ENCODE measurements at regions not wholly inside any gene's neighbourhood (a gene's known extent, or its start where the extent isn't known, plus 50 kb on each side); places are given as distances from the start of the nearest gene placed in this dataset.
"Not testable (repeated sequence)": the region's sequence is repeated elsewhere in the genome, so short reads cannot be mapped to it uniquely, and the experiment has no call there.

DNA sequence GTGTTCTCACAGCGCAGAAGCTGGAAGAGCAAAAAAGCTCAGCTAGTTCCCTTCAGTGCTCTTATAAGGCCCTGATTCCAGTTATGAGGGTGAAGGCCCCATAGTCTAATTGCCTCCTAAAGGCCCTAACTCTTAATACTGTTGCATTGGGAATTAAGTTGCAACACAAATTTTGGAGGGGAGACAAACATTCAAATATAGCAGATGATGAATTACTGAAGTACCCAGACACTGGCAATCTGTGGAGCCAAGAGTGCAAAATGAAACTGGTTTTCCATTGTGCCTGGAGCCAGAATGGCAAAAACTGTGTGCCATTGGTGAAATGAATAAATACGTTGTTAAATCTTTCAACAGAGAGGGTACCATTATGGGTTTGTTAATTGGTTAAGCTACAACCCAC is 356.0 kb downstream of the PPARGC1A start:
- no peak for DNase-seq (ENCODE audit: low spot score)

- DNase-seq (ENCODE audit: low spot score): no peak
These were observed 373.1 kb downstream of the PPARGC1A start for GRCh38 chr4:23516716-23517115.

- DNase-seq (ENCODE audit: low spot score): no peak
These were observed 385.8 kb downstream of the PPARGC1A start for GRCh38 chr4:23504083-23504482.

DNA sequence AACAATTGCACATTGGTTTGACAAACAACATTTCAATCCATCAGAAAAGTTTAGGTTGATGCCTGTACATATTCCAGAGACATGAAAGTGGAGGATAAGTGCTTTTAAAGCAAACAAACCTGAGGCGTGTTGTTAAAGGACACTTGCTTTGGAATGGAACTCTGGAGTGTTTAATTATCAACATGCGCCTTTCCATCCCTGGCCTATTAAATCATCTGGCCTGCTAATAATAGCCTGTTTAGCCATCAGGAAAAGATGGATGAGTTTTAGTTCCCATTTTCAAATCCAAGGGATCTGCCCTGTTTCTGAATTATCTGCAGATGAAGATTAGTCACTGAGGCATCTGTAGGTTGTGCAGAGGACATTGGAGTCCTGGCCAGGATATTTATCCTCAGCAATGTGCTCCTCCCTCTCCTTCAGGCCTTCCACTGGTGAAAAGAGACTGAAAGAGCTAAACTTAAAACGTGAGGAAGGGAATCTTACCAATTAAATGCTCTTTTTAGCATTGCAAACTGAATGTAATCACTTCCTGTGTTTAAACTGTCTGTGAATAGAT is 388.9 kb downstream of the PPARGC1A start:
- no peak for DNase-seq (ENCODE audit: low spot score)

GRCh38 chr4:23485801-23486200 is 404.0 kb downstream of the PPARGC1A start:
- DNase-seq (ENCODE audit: low spot score): no peak

- no peak for DNase-seq (ENCODE audit: low spot score)
These were observed 405.2 kb downstream of the PPARGC1A start for GRCh38 chr4:23484689-23485088.

- DNase-seq (ENCODE audit: low spot score): no peak
These were observed 406.4 kb downstream of the PPARGC1A start for GRCh38 chr4:23483320-23483960.

DNA sequence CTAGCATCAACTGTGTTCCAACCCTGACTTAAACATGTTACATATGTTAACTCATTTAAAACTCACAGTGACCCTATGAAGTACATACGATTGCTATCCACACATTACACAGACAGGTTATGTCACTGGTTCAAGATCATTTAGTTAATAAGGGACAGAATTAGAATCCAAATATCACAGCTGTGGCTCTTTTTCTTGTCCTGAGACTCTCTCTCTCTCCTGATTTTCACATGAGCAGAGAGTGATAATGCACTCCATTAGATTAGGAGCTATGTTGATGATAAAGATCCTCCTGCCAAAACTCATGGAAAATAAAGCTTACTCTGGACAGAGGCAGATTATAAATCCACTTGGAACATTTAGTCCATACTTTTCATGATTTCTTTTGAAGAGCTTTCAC is 408.3 kb downstream of the PPARGC1A start:
- no peak for DNase-seq (ENCODE audit: low spot score)

- DNase-seq (ENCODE audit: low spot score): no peak
These were observed 411.9 kb downstream of the PPARGC1A start for GRCh38 chr4:23477905-23478304.

DNA sequence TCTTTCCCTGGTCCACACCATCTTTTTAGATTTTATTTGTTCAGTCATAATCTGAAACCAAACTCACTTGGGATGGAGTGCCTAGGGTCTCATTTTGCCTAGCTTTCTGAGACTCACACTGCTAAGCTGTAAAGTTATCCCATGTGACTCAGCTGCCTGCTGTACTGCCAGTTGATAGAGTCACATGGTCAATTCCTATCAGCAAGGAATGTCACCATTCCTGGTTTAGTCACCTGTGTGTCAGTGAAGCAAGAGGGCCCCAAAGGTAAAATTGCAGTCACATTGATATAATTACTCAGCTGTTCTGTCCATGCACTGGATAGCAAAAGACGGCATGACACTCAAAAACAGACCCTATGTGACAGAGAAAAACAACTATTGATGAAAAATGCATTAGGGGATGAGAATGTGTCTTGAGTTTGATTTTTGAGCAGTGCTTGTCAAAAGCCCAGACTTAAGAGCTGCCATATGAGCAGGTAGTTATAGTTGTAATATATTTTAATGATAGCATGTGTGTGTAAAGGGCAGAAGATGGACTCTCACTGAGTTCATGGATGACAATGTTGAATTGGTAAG is 413.2 kb downstream of the PPARGC1A start:
- no peak for DNase-seq (ENCODE audit: low spot score)

DNA sequence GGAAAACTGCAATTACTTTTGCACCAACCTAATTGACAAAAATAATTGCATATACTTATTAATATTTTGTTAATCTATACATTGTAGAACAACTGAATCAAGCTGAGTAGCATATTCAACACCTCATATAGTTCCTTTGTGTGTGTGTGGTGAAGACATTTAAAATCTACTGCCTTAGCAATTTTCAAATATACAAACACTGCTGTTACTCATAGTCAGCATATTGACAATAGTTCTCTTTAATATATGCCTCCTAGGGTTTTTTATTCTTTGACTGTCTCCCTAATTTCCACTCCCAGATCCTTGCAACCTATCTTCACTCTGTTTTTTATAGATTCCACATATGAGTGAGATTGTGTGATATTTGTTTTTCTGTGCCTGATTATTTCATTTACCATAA is 426.8 kb downstream of the PPARGC1A start:
- no peak for DNase-seq (ENCODE audit: low spot score)

GRCh38 chr4:23458054-23458453 is 431.8 kb downstream of the PPARGC1A start:
- DNase-seq (ENCODE audit: low spot score): no peak

DNA sequence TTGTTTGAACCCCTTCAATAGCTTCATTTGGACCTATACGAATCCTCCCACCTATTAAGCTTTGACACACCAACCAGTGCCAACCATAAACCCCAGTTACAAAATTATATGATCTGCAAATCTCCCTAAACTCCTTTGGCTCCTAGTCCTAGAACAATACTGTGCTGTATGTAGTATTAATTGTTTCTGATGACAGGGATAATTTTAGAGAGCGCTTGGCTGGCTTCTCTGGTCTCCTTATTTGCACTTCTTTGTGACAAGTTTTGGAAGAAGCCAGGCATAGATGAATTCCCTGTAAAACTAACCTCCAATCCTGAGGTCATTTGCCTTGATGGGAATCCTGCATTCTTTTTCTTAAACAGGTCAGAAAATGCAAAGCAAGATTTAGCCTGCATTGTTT is 433.0 kb downstream of the PPARGC1A start:
- DNase-seq (ENCODE audit: low spot score): no peak

GRCh38 chr4:23455456-23456158 is 434.2 kb downstream of the PPARGC1A start:
- no peak for DNase-seq (ENCODE audit: low spot score)

DNA sequence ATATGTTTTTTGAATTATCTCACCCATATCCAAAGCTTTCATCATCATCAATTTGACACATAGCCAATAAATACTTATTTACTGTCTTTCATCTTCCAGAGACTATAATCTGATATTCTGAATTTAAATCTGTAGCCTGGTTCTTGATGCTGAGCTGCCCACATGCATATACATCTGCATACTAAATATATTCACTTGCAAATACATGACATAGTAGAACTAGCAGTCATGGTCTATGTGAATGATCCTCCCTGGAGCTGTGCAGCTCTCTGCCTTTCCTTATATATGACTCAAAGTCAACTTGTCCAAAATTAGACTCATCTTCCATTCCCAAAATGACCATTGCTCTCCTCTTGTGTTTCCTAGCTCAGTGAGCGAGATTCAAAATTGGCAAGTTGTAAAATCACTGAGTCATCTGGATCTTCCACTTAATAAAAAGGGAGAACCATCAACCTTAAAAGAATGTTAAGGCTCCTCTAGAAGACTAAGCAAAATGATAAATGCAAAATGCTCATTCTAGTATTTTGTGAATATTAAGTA is 448.2 kb downstream of the PPARGC1A start:
- DNase-seq (ENCODE audit: low spot score): no peak

DNA sequence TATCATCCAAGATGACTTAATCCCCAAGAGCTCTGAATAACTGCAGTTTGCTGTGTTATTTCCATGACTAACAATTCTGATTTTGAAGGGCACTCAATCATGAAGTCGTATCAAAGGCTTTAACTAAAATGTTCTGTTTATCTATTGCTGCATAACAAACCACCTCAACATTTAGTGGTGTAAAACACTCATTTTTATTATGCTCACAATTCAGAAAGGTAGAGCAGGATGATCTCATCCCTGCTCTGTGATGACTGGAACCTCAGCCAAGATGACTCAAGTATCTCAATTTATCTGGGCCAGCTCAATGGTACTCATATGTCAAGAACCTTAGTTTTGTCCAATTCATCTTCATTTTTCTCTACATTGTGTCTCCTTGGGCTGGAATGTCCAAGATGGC is 451.1 kb downstream of the PPARGC1A start:
- no peak for DNase-seq (ENCODE audit: low spot score)

DNA sequence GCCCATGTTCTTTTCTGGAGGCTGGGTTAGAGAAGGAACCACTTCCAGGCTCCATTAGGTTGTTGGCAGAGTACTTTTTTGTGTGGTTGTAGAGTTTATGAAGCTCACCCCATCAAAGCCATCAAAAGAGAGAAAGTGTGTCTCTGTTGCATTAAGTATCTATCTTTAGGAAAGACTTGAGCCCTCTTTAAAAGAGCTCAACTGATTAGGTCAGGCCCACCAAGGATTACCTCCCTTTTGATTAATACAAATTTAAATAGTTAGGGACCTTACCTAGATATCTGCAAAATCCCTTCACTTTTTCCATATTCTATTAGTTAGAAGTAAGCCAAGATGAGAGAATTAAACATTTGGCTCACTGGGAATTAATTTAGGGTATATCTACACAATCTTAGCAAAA is 460.4 kb downstream of the PPARGC1A start:
- DNase-seq (ENCODE audit: low spot score): no peak

DNA sequence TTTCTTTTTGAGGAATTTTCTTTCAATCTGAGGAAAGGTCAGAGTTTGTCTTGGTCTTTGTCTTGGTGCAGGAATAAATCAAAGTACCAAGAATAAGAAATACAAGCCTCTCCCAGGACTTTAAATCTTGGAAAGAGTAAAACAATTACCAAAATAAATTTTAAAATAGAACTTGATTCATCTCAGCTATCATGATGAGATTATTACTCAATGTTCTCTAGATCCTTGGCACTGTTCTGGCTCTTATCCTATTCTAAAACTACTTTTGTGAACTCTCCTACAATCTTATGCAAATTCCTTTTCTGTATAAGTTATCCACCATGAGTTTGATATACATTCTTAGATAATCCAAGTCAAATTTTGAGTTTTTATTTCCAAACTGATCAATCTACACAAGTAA is 464.3 kb downstream of the PPARGC1A start:
- no peak for DNase-seq (ENCODE audit: low spot score)

DNA sequence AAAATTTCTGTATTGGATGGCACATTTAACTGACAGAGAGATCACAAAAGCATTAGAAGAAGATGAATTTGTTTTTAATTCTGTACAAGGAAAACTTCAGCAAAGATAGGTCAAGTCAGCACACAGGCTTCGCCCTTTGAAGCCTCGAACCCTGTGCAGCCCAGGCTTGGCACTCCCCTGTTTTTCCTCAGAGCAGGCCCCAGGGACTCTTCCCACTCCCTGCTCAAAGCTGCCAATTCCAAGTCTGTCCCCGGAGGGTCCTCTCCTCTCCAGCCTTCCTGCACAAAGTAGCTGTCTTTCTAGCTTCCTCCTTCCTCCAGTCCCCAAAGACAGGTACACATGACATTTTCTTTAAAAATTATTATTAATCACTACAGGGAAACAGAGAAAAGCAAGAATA is 466.3 kb downstream of the PPARGC1A start:
- DNase-seq (ENCODE audit: low spot score): no peak

DNA sequence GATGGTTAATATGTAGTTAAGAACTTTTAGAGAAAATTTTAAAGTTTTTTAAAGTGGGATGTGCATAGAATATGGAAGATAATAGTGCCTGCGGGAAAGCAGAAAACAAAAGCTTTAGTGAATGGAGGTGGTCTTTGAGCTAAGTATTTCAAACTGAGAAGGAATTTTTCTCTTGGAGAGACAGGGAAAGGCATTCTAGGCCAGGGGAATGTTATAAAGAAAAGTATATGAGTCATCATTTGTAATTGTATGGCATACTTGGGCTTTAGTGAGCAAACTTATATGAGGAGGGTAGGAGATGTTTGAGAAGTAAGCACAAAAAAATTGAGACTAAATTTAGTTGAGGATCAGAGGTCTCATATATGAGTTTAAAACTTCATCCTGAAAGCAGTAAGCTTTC is 467.0 kb downstream of the PPARGC1A start:
- DNase-seq (ENCODE audit: low spot score): no peak

GRCh38 chr4:23413631-23414030 is 476.2 kb downstream of the PPARGC1A start:
- DNase-seq (ENCODE audit: low spot score): no peak

GRCh38 chr4:23412701-23413100 is 477.1 kb downstream of the PPARGC1A start:
- DNase-seq (ENCODE audit: low spot score): no peak

GRCh38 chr4:23408913-23409312 is 480.9 kb downstream of the PPARGC1A start:
- not testable (repeated sequence) for DNase-seq (ENCODE audit: low spot score)
